PC-9 (cell line): ENCODE measurements at regions not wholly inside any gene's neighbourhood (a gene's known extent, or its start where the extent isn't known, plus 50 kb on each side); places are given as distances from the start of the nearest gene placed in this dataset.

ENCODE experiments used
- CTCF ChIP-seq: fragments of 200-600 bp; sonication (generic); conservative IDR thresholded peaks from 2 replicates; pipeline ENCODE4 v1.6.1; 2017; ENCODE audit warnings: mixed run types, antibody characterized with exemption, mild to moderate bottlenecking, moderate library complexity
- EZH2 ChIP-seq: fragments of 200-600 bp; sonication (generic); IDR thresholded peaks from 2 replicates; pipeline ENCODE4 v1.8.0; 2017; ENCODE audit warnings: antibody characterized with exemption, low read depth

- no peak for TF ChIP-seq CTCF
- TF ChIP-seq EZH2 = no peak
These were observed 96.8 kb upstream of the IFNG-AS1 start for GRCh38 chr12:67892259-67893021.
